HG03060 (cell line): ENCODE measurements at regions not wholly inside any gene's neighbourhood (a gene's known extent, or its start where the extent isn't known, plus 50 kb on each side); places are given as distances from the start of the nearest gene placed in this dataset.
"Not testable (repeated sequence)": the region's sequence is repeated elsewhere in the genome, so short reads cannot be mapped to it uniquely, and the experiment has no call there.

Source experiments
- ATAC-seq: cut with Tn5 transposase; IDR thresholded peaks from one replicate; pipeline ENCODE4 v1.9.1; 2021; ENCODE audit warnings: low read depth, moderate number of reproducible peaks; ENCODE audit not compliant: unreplicated experiment

DNA sequence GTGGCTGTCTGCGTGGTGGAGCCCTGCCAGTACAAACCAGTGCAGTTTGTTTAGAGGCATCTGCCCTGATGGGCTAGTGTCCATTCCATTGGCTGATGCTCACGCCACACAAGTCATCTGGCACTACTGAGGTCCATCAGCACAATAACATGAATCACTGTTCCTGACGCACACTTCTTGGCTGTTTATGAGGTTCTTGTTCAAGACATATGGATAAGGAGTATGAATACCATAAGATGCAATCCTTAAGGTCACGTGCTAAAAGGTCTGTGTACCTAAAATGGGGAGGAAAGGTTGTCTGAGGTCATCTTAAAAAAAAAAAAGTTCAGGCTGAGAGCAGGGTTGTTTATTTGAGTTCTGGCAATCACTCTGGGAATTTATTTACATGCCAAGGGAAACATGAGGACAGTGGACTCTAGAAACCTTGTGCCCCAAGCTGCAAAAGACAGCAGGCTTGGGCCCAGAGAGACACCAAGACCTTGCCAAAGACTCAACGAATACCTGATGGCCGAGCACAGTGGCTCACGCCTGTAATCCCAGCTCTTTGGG lies 54.1 kb upstream of the SHLD1 start:
- no peak for ATAC-seq

DNA sequence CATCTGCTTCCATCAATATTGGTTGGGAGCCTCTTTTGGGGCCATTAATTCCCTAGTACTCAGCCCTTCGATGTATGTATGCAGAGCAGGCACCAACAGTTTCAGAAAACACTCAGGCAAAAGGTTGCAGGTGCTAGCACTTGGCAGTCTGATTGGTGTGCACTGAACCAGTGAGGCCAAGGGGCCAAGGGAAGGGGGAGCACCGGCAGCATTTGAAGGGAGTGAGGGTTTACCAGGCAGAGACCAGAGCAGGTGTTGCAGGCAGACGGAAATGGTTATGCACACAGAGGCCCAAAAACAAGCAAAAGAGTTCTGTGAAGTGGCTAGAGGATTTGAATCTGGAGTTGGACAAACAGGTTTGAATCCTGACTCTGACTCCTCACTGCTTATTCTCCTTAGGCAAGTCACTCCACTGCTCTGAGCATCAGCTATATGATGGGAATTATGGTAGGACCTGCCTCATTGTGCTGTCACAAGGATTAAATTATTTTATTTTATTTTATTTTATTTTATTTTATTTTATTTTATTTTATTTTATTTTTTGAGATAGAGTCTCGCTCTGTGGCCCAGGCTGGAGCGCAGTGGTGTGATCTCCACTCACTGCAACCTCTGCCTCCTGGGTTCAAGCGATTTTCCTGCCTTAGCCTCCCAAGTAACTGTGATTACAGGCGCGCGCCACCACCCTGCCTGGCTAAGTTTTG lies 58.1 kb upstream of the SHLD1 start:
- ATAC-seq: peak; percentile 97

DNA sequence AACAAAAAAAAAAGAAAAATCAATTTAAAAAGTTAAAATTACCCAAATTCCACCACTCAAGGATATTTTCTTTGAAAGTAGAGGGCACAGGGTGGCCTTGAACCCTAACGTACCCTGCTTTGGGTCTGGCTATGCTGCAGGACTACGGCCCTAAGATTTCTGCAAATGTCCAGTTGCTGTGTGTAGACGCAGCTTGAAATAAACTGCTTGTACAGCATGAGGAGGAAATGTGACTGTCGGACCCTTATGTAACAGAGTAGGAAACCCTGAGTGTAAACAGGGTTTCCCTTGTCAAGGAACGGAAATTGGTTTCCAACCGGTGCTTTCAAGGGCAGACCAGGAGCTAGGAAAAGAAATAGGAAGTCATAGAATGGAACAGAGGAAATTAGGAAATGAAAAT lies 60.7 kb upstream of the SHLD1 start:
- no peak for ATAC-seq

DNA sequence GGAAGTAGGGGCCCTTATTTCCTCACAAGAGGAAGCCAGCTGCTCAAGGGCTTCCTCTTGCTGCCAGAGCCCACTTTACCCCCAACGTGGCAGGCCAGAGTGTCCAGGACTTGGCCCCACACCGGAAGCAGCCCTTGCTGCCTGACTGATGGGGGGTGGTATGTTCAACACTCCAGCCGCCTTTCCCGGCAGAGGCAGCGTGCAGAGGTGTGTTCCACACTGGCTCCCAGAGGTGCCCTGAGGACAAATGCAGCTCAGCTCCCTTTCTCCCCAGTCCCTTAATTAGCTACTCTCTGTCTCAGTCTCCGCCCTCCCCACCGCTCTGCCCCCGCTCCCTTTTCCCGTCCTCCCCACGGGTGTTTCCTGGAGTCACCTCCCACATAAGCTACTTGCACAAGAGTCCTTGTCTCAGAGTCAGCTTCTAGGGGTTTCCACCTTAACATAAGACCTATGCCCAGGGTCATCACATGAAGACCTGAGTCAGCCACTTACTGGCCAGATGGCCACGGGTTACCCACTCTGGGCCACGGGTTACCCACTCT lies 61.7 kb upstream of the SHLD1 start:
- ATAC-seq: no peak

DNA sequence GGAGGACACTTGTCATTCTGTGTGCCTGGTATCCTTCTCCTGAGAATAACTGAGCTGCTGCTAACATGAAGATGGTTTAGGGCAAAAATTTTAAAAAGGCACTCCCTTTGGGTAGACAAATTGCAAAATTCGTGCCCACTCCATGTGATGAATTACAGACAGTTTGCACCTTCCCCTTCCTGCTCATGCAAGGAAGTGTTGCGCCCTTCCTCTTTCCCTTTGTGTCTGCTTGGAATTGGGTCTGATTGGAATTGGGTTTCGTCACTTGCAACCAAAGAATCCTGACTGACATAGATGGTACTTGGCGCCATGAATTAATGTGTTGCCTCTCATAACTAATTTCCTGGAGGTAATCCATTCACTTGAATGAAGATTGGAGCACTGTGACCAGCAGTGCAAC lies 62.3 kb upstream of the SHLD1 start:
- no peak for ATAC-seq

DNA sequence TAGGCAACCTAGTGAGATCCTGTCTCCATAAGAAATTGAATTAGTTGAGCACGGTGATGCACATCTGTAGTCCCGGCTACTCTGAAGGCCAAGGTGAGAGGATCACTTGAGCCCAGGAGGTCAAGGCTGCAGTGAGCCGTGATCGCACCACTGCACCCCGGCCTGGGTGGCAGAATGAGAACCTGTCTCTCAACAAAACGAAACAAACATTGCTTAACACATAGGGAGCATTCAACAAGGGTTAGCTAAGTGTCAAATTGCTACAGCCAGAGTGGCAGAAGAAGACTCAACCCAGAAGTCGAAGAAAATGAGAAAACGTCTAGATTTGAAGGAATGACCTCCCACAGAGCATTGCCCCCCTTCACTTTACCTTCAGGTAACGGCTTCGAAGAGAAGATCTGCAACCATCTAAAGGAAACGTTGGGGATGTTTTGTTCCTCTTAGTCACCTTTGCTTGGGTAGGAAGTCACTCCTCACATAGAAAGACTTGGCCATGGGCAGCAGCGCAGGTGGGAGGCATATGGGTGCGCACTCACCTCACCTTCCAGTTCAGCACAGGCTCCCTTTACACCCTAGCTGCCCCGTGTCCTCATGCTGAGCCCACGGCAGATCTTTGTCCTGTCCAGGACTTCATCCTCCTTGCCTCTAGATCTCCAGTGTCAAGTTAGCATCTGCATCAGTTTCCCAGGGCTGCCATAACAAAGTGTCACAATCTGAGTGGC lies 63.7 kb upstream of the SHLD1 start:
- ATAC-seq: no peak

DNA sequence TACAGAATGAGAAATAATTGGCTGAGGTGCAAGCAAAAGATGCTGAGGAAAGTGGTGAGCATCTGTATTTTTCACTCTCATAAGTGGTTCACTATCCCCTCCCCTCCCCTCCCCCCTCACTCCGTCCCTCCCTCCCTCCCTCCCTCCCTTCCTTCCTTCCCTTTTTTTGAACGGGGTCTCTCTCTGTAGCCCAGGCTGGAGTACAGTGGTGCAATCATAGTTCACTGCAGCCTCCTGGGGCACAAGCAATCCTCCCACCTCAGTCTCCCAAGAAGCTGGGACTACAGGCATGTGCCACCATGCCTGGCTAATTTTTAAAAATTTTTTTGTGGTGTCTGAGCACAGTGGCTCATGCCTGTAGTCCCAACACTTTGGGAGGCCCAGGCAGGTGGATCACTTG lies 67.6 kb upstream of the SHLD1 start:
- not testable (repeated sequence) for ATAC-seq

DNA sequence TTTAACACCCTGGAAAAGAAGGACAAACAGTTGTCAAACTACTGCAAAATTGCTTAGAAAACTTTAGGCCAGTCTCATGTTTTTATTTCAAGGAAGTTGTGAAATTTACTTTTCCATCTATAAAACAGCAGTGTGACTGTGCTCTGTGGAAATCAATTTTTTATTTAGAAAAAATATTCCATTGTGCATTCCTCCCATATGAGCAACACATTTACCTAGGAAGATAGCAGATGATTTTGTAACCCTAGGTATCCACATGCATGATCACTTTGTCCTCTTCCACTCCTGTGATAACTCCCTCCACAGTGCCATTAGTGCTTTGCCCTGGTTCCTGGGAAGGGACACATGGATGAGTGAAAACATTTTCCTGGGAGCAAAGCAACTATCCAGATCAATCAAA lies 69.4 kb upstream of the GPCPD1 start:
- no peak for ATAC-seq

DNA sequence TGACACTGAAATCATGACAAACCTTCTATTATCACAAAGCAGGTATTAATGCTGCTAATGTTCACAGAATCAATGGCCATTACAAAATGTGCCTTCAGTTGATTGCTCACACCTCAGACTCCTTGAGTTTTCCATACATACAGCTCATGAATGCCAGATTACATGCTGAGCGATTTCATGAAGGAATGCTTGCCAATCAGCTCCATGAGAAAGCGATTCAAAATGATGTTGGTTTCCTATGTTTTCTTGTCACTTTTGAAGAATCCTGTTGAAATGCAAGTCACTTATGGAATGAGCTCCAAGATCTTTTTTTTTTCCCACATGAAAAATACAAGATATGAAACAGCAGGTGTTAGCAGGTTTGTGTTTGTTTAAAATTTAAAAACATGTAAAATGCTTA lies 68.0 kb upstream of the GPCPD1 start:
- ATAC-seq: no peak

DNA sequence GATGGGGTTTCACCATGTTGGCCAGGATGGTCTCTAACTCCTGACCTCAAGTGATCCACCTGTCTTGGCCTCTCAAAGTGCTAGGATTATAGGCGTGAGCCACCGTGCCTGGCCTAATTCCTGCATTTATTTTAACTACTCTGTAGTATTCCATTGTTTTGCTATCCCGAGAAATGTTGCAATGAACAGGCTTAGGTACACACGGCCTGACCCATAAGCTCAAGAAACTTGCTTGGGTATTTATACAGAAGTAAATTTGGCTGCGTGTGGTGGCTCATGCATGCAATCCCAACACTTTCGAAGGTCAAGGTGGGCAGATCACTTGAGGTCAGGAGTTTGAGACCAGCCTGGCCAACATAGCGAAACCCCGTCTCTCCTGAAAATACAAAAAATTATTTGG lies 67.1 kb upstream of the GPCPD1 start:
- not testable (repeated sequence) for ATAC-seq

DNA sequence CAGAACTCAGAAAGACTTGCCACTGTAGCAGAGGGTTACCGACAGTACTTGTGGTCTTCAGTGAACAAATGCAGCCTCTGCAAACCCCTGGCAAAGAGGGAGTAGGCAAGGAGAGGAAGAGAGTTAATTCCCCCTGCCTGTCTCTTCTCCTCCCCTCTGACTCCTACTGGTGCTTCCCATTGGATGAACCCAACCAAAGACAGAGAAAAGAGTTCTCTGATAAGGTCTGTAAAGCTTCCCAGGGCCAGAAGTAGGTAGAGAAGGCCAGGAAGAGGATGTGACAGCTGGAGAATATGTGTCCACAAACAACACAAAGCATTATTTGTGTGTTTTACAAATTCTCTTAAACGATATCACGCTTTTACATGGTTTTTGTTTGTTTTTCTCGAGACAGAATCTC lies 66.6 kb upstream of the GPCPD1 start:
- ATAC-seq: no peak

DNA sequence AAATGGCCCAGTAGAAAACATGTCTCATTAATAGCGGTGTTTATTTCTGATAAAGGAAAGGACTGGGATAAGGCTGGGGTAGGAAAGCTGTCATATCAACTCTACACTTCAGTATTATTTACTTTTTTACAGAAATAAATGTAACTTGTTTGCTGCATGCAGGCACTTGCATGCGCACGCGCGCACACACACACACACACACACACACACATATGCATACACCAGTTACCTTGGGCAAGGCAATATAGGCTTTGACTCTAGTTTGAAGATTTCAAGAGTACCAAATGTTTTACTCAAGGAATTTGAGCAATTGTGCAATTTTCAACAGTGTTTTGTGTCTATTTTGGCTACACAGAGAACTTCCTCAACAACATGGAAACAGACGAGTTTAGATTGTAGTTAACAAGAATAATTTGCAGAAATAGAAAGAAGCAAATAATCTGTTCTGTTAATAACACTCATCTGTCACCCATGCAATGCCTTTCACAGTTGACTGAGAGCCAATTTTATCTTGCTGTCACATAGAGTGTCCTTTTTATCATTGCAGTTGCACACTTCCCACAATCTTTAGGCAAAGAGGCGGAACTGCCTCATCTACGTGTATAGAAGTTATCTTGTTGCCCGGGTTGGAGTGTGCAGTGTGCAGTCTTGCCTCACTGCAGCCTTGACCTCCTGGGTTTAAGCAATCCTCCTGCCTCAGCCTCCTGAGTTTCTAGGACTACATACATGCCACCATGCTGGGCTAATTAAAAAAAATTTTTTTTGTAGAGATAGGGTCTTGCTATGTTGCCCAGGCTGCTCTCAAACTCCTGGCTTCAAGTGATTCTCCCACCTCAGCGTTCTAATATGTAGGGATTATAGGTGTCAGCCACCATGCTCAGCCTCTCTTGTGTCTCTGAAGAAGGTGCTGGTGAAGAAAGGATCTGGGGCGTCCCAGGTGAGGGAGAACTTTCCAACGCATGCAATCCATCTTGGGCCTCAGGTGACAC lies 64.6 kb upstream of the GPCPD1 start:
- no peak for ATAC-seq

DNA sequence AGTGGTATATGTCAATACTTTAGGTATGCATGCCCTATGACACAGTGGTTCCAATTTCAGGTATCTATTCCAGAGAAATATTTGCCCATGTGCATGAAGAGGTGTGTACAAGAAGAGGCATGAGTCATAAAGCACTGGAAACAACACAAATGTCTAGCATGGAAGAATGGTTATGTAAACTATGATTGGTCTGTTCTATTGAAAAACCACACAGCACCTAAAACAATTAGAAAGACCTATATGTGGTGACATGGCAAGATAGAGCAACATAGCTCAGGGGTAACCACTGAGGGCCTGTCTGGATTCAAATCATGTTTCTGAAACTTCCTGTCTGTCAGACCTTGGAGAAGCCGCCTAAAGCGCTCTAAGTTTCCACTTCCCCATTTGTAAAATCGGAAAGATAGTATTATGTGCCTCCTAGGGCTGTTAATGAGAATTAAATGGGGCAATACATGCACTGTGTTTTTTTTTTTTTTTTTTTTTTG lies 63.4 kb upstream of the GPCPD1 start:
- ATAC-seq: peak; percentile 92

DNA sequence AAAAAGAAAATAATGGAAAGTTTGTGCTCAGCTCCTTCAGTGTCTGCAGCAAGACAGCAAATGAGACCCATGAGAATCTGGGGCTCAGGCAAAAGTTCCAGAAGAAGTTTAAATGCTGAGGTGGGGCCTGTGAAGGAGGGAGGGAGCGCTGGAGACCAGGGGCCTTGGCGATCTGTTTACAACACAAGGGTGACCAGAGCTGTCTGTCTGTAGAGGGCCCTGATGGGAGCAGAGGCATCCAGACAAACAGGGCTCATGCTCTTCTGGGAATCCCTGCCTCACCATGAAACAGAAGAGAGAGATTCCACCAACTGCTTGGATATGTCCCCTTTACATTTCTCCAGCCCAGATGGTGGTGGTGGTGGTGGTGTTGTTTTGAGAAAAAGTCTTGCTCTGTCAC lies 60.1 kb upstream of the GPCPD1 start:
- no peak for ATAC-seq

DNA sequence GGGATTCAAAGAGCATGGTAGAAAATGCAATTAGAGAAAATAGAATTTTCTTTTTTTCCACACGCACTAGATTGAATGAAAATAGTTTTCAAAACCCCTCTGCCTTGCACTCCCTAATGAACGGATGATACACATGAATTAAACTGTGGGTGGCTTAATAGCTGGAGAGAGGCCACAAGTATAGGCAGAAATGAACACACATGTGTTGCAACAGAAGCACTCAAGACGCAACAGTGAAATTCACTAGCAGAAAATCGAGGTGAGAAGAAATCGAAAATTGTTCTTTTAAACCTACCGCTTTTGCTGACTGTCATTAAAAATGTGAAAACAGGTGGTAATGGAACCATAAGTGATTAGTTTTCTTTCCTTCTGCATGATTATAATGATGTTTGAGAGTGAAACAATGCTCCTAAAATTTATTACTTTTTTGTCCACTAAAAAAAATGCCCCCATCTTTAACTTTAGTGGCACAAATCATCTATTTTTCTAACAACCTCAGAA lies 59.3 kb upstream of the GPCPD1 start:
- ATAC-seq: no peak

DNA sequence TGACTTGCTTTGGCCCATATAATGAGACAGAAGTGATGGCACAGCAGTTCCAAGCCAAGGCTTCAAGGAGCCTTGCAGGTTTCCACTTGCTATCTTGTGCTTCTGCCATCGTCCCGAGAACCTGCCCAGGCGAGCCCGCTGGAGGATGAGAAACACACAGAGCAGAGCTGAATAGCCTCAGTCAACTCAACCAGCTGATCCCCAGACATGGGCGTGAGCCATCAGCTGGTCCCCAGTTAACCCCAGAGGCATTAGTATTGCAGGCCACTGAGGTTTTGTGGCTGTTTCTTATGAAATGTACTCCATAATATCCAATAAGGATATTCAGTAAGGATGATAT lies 57.7 kb upstream of the GPCPD1 start:
- no peak for ATAC-seq

DNA sequence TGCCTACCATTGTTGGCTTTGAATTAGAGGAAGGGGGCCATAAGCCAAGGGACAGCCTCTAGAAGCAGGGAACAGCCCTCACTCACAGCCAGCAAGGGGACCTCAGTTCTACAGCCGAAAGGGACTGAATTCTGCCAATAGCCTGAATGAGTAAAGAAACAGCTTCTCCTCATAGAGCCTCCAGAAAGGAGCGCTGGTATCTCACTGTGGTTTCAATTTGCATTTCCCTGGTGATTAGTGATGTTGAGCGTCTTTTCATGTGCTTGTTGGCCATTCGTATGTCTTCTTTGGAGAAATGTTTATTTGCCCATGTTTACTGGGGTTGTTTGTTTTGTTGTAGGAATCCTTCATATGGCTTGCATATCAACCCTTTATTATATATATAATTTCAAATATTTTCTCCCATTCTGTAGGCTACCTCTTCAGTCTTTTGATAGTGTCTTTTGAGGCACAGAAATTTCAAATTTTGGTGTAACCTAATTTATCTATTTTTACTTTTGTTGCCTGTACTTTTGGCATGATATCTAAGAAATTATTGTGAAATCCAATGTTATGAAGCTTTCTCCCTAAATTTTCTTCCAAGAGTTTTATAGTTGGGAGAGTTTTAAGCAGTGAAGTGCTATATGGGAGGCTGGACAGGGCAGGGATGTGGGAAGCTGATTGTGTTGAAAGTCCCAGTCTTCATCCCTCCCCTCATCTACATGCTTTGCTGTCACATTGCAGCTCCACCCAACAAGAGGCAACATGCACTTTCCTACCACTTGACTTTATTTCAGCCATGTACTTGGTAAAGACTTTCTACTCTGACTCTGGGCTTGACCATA lies 57.1 kb upstream of the GPCPD1 start:
- ATAC-seq: no peak

DNA sequence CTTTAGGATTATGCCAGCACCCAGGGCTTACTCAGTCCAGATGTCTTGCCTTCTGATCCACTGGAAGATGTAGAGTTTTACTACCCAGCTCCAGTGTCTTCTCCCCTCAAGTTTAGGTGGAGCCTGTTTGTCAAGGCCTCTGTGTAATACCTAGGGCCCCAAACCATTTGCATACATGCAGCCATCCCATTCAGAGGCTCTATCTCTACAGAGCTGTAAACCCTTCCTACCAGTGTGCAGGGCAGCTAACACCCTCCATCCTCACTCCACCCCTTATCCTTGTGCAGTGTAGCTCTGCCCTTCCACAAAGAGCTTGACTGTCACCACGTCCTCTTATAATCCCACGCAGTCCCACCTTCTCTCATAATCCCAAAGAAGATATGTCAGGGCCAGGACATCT lies 54.6 kb upstream of the GPCPD1 start:
- no peak for ATAC-seq

DNA sequence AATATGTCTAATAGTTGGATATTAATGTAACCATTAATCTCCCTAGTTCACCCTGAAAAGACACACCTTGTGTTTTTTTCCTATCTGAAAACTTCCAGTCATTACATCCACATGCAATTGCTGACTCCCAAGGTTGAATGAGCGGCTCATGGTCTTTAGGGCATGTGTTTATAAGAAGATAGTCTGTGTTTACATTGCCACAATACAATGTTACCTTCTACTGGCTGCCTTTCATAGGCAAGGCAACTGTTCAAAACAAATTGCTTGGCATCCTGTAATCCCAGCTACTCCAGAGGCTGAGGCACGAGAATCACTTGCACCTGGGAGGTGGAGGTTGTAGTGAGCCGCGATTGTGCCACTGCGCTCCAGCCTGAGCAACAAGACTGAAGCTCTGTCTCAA lies 52.6 kb upstream of the GPCPD1 start:
- no peak for ATAC-seq

DNA sequence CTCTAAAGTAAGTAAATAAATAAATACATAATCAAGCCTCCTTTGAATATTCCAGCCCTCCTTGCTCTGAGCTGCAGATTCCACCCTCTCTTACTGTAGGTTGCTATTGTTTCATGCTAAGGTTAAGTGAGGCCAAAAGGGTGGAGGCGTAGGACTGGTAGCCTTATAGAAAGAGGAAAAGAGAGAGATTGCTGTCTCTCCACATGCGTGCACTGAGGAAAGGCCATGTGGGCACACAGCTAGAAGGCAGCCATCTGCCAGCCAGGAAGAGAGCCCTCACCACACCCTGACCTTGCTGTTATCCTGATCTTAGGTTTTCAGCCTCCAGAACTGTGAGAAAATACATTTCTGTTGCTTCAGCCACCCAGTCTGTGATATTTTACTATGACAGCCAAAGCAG lies 52.0 kb upstream of the GPCPD1 start:
- no peak for ATAC-seq
